GM18508 (cell line): ENCODE measurements at regions not wholly inside any gene's neighbourhood (a gene's known extent, or its start where the extent isn't known, plus 50 kb on each side); places are given as distances from the start of the nearest gene placed in this dataset.
"Not testable (repeated sequence)": the region's sequence is repeated elsewhere in the genome, so short reads cannot be mapped to it uniquely, and the experiment has no call there.

Experiments used
- ATAC-seq: cut with Tn5 transposase; IDR thresholded peaks from one replicate; pipeline ENCODE4 v1.9.1; 2021; ENCODE audit warnings: moderate number of reproducible peaks; ENCODE audit not compliant: insufficient read depth, unreplicated experiment

GRCh38 chr3:107117922-107118536 lies 259.2 kb upstream of the CCDC54 start:
- ATAC-seq = no peak

- ATAC-seq = no peak
Measured at GRCh38 chr3:107124885-107125284, 252.4 kb upstream of the CCDC54 start.

DNA sequence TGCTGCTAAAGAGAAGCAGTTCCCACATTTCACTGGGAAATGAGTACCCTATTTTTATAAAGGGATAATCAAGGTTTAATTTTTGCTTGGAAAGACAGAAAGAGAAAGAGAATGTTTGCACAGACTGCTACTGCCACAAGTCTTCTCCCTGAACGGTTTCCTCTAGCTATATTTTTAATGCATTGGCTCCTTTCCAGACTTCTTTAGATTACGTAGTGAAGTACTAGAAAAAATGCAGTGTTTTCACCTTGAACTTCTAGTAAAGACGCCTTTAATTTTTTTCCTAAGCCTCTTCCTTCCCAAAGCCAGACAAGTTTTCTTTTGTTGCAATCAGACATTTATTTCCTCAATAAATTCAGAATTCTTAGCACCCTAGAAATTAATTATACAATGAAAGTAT lies 248.3 kb upstream of the CCDC54 start:
- no peak for ATAC-seq

- ATAC-seq = no peak
Measured at GRCh38 chr3:107130089-107130700, 247.0 kb upstream of the CCDC54 start.

GRCh38 chr3:107132674-107133073 lies 244.6 kb upstream of the CCDC54 start:
- no peak for ATAC-seq

- ATAC-seq = no peak
Measured at GRCh38 chr3:107133891-107134290, 243.3 kb upstream of the CCDC54 start.

DNA sequence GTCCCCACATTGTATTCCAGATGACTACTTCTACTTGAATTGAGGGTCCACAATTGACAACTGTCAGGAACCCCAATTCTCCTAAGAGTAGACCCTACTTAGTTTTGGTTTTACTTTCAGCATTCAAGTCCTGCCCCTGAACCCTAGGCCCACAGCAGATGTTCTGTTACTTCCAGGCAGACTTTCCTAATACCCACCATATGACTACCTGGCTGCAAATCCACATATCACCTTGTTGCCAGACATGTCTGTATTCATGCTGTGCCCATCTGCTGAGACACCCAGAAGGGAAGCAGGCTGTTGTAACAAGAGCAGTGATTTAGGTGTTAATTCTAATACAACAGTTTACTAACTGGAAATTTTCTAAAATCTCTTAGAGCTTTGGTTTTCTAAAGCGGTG lies 235.1 kb upstream of the CCDC54 start:
- no peak for ATAC-seq

DNA sequence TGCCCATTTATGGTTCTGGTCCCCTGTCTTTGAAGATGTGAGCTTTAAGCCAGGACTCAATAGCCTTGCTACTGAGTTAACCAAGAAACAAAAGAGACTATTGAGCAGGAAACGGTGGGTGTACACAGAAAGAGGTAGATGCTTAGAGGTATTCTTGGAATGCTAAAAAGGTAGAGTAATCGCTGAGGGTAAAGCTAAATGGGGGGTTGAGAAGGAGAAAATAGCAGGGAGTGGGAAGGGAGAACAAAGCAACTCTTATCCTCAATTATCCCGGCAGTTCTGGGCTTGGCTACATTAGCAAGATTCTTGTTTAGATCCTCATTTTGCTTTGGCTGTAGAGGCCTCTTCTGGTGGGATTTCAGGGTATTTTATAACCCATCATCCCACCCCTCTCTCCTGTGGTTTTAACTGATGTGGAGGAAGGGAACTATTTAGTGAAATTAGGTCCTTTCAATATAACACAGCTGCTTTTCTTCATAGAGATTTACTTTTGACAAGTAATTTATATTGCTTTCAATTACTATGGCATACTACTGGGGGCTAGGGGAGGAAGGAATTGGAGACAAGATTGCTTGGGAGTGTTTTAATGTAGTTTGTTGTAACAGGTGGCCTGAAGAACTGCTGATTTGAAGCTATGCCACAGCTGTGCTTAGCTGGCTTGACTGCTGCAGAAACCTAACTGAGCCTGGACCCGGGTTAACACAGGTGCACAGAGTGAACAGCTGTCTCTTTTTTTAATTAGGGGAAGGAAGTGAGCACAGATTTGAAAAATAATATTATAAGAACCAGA lies 234.3 kb upstream of the CCDC54 start:
- no peak for ATAC-seq

DNA sequence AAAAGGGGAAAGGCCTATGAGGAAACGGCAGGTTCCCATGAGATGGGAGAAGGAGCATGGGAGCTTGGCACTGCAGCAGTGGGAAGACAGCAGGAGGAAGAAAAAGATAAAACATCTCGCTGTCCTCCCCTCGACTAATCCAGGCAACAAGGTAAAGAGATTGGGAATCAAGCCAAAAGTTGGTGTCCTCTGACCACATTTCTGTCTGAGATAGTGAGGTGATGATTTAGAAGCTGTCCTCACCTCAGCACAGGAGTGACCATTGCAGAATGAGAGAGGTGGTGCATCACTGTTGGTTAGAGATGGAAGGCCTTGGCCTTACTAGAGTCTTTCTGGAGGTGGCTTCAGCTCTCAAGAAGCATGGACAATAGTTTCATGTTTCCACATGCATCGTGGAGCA lies 226.6 kb upstream of the CCDC54 start:
- ATAC-seq = no peak

DNA sequence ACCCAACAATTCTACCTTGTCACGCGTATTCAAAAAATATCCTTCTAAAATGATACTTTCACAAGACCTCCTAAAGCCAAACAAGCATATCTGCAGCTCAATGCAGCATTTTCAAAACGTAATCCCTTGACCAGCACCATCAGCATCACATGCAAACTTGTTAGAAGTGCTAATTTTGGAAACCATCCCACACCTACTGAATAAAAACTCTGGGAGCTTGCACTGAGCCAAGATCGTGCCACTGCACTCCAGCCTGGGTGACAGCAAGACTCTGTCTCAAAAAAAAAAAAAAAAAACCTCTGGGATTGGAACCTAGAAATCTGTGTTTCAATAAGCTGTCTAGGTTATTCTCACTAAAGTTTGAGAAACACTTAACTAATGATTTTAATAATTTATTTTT lies 223.3 kb upstream of the CCDC54 start:
- no peak for ATAC-seq

GRCh38 chr3:107172411-107172810 lies 204.8 kb upstream of the CCDC54 start:
- ATAC-seq = no peak

GRCh38 chr3:107184375-107184774 lies 192.9 kb upstream of the CCDC54 start:
- no peak for ATAC-seq

DNA sequence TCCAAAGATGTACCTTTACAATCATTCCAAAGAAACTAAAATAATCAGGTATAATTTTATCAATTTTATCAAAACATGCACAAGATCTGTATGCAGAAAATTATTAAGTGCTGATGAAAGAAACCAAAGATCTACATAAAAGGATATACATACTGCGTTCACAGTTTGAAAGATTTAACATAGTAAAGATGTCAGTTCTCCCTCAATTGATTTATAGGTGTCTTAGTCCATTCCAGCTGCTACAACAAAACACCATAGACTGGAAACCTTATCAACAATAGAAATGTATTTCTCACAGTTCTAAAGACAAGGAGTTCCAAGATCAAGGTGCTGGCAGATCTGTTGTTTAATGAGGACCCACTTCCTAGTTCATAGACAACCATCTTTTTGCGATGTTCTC lies 189.0 kb upstream of the CCDC54 start:
- no peak for ATAC-seq

DNA sequence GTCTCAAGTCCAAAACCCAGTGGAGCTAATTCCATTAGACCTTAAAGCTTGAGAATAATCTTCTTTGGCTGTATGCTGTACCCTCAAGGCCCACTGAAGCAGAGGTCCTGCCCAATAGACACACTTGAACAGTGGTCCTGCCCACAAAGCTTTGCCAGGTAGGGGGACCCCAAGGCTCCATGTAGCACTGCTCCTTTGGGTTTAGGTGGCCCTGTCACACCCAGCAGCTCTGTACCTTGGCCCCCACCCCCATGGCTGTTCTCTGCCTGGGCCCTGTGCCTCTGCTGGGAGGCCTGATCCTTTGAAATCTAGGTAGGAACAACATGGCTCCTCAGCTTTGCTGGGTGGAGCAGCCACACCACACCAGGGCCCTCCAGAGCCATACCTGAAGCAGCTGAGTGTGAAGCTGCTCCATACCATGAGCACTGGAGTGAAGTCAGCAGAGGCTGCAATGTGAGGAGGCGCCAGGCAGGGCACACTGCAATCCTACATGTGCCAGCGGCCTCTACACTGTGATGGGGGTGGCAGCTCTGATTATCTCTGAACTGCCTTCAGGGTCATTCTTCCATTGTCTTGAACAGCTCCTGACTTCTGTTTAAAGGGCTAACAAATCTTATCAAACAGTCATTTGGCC lies 188.0 kb upstream of the CCDC54 start:
- no peak for ATAC-seq

DNA sequence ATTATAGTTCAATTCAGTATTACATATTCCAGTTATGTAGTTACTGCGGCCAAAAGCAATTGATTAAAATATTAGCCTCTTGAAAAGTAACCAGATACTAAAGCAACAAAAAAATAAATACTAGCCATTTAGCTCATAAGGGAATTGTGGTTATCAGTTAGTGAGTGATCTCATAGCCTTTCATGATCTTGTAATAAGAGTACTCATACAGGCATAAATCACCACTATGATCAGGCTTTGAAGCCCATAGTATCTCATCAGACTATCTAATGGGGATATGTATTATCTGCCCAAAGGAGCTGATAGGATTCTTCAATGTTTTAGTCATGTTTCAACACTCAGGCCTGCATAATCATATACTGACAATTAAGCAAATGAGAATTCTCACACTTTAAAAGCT lies 184.1 kb upstream of the CCDC54 start:
- no peak for ATAC-seq

DNA sequence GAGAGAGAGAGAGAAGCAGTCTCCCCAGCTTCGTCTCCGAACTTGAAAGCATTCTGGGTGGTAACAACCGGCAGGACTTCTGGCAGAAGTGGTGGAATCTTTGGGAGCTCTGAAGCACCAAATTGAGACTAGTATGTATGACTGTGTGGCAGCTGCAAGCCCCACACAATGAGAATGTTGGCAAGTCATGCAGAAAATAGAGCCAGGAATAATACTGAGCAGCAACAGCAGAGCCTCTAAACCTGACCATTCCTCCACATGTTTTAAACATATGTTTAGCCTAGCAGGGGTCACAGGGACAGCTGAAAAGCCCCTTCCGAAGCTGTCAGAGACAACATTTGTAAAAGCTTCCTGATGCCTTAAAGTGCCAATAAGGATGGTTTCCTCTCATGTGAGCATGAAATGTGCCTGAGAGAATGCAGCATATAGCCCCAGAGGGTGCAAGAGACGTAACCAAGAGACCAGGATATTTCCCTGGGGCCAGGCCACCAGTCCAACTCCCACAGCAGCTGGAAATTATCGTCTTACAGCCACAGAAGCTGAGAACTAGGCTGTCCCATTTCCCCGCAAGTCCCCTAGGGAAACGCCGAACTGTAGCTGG lies 178.6 kb upstream of the CCDC54 start:
- ATAC-seq = no peak

DNA sequence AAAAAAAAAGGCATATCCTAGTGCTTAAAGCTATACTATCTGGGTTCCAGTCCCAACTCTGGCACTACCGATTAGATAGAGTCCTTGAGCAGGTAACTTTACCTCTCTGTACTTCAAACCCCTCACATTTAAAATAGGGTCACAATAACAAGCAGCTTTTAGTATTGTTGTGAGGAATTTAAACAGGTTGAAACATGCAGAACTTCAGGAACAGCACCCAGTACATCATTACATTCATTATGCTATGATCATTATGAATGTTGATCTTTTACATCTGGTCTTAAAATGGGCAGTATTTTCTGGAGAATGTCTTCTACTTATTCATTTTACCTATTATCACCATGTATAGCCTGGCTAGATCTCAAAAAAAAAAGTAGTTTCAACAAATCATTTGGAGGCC lies 176.1 kb upstream of the CCDC54 start:
- no peak for ATAC-seq

GRCh38 chr3:107202885-107203284 lies 174.4 kb upstream of the CCDC54 start:
- not testable (repeated sequence) for ATAC-seq

- ATAC-seq = no peak
Measured at GRCh38 chr3:107204121-107204520, 173.1 kb upstream of the CCDC54 start.

GRCh38 chr3:107205358-107205757 lies 171.9 kb upstream of the CCDC54 start:
- no peak for ATAC-seq

GRCh38 chr3:107206141-107206540 lies 171.1 kb upstream of the CCDC54 start:
- no peak for ATAC-seq
